Activated naive CD8-positive, alpha-beta T cell (primary cell): ENCODE measurements at regions not wholly inside any gene's neighbourhood (a gene's known extent, or its start where the extent isn't known, plus 50 kb on each side); places are given as distances from the start of the nearest gene placed in this dataset.

Source experiments
- H3K27ac Mint-ChIP-seq: one replicate; pipeline ENCODE4 v1.8.0; 2021; ENCODE audit warnings: mixed read lengths
- H3K27me3 Mint-ChIP-seq: one replicate; pipeline ENCODE4 v1.8.0; 2021; ENCODE audit warnings: mixed read lengths
- H3K36me3 Mint-ChIP-seq: one replicate; pipeline ENCODE4 v1.8.0; 2021; ENCODE audit warnings: mixed read lengths
- H3K4me1 Mint-ChIP-seq: one replicate; pipeline ENCODE4 v1.8.0; 2021; ENCODE audit warnings: low read depth, mixed read lengths
- H3K4me3 Mint-ChIP-seq: one replicate; pipeline ENCODE4 v1.8.0; 2021; ENCODE audit warnings: mild to moderate bottlenecking, mixed read lengths
- H3K9me3 Mint-ChIP-seq: one replicate; pipeline ENCODE4 v1.8.0; 2021; ENCODE audit warnings: low read depth, mixed read lengths

GRCh38 chr22:49284056-49284784 lies 543.5 kb downstream of the BRD1 start:
- Mint-ChIP-seq H3K27ac (no peak overlapping the region), H3K27me3 (peaks cover 18% of the 10 kb centered on the region), H3K4me3 (no peak overlapping the region), H3K4me1 (no peaks in the 10 kb centered on the region), H3K36me3 (no peaks in the 10 kb centered on the region), H3K9me3 (peaks cover 13% of the 10 kb centered on the region)

- Mint-ChIP-seq H3K9me3 (peaks cover 13% of the 10 kb centered on the region), H3K27ac (no peak overlapping the region), H3K36me3 (no peaks in the 10 kb centered on the region), H3K4me1 (no peaks in the 10 kb centered on the region), H3K4me3 (no peak overlapping the region), H3K27me3 (peaks cover 18% of the 10 kb centered on the region)
Observed at GRCh38 chr22:49282596-49282995, 545.1 kb downstream of the BRD1 start.

GRCh38 chr22:49281467-49282340 lies 546.0 kb downstream of the BRD1 start:
- no peak overlapping the region for H3K4me3 Mint-ChIP-seq
- H3K27me3 Mint-ChIP-seq = peaks cover 18% of the 10 kb centered on the region
- no peaks in the 10 kb centered on the region for H3K4me1 Mint-ChIP-seq
- H3K36me3 Mint-ChIP-seq = no peaks in the 10 kb centered on the region
- H3K9me3 Mint-ChIP-seq = peaks cover 13% of the 10 kb centered on the region
- no peak overlapping the region for H3K27ac Mint-ChIP-seq

GRCh38 chr22:49278340-49278739 lies 549.3 kb downstream of the BRD1 start:
- Mint-ChIP-seq H3K27me3 (peaks cover 15% of the 10 kb centered on the region), H3K36me3 (no peaks in the 10 kb centered on the region), H3K4me1 (no peaks in the 10 kb centered on the region), H3K4me3 (no peak overlapping the region), H3K9me3 (peaks cover 13% of the 10 kb centered on the region), H3K27ac (no peak overlapping the region)

GRCh38 chr22:49276567-49276966 lies 551.1 kb downstream of the BRD1 start:
- Mint-ChIP-seq H3K27me3 (peaks cover 10% of the 10 kb centered on the region), H3K4me1 (no peaks in the 10 kb centered on the region), H3K36me3 (no peaks in the 10 kb centered on the region), H3K9me3 (peaks cover 13% of the 10 kb centered on the region), H3K4me3 (no peak overlapping the region), H3K27ac (no peak overlapping the region)

GRCh38 chr22:49274754-49275380 lies 552.8 kb downstream of the BRD1 start:
- no peaks in the 10 kb centered on the region for H3K4me1 Mint-ChIP-seq
- no peaks in the 10 kb centered on the region for H3K36me3 Mint-ChIP-seq
- H3K27ac Mint-ChIP-seq = no peak overlapping the region
- no peak overlapping the region for H3K4me3 Mint-ChIP-seq
- peaks cover 4% of the 10 kb centered on the region for H3K9me3 Mint-ChIP-seq
- H3K27me3 Mint-ChIP-seq = peaks cover 10% of the 10 kb centered on the region

- H3K36me3 Mint-ChIP-seq = no peaks in the 10 kb centered on the region
- H3K4me1 Mint-ChIP-seq = no peaks in the 10 kb centered on the region
- no peak overlapping the region for H3K27ac Mint-ChIP-seq
- no peaks in the 10 kb centered on the region for H3K9me3 Mint-ChIP-seq
- peaks cover 21% of the 10 kb centered on the region for H3K27me3 Mint-ChIP-seq
- no peak overlapping the region for H3K4me3 Mint-ChIP-seq
Observed at GRCh38 chr22:49272546-49273125, 555.0 kb downstream of the BRD1 start.

- H3K4me3 Mint-ChIP-seq = no peak overlapping the region
- H3K4me1 Mint-ChIP-seq = no peaks in the 10 kb centered on the region
- H3K27me3 Mint-ChIP-seq = peaks cover 24% of the 10 kb centered on the region
- H3K36me3 Mint-ChIP-seq = no peaks in the 10 kb centered on the region
- H3K27ac Mint-ChIP-seq = no peak overlapping the region
- H3K9me3 Mint-ChIP-seq = no peaks in the 10 kb centered on the region
Observed at GRCh38 chr22:49271831-49272230, 555.8 kb downstream of the BRD1 start.

GRCh38 chr22:49271369-49271727 lies 556.3 kb downstream of the BRD1 start:
- H3K4me3 Mint-ChIP-seq = no peak overlapping the region
- H3K9me3 Mint-ChIP-seq = no peaks in the 10 kb centered on the region
- H3K27me3 Mint-ChIP-seq = peaks cover 24% of the 10 kb centered on the region
- H3K4me1 Mint-ChIP-seq = no peaks in the 10 kb centered on the region
- H3K27ac Mint-ChIP-seq = no peak overlapping the region
- H3K36me3 Mint-ChIP-seq = no peaks in the 10 kb centered on the region

GRCh38 chr22:49270595-49271368 lies 556.9 kb downstream of the BRD1 start:
- no peaks in the 10 kb centered on the region for H3K4me1 Mint-ChIP-seq
- H3K9me3 Mint-ChIP-seq = no peaks in the 10 kb centered on the region
- H3K36me3 Mint-ChIP-seq = no peaks in the 10 kb centered on the region
- no peak overlapping the region for H3K4me3 Mint-ChIP-seq
- H3K27me3 Mint-ChIP-seq = peaks cover 24% of the 10 kb centered on the region
- no peak overlapping the region for H3K27ac Mint-ChIP-seq

- H3K4me1 Mint-ChIP-seq = no peaks in the 10 kb centered on the region
- no peaks in the 10 kb centered on the region for H3K36me3 Mint-ChIP-seq
- H3K27me3 Mint-ChIP-seq = peaks cover 22% of the 10 kb centered on the region
- no peak overlapping the region for H3K4me3 Mint-ChIP-seq
- H3K27ac Mint-ChIP-seq = no peak overlapping the region
- no peaks in the 10 kb centered on the region for H3K9me3 Mint-ChIP-seq
Observed at GRCh38 chr22:49269928-49270327, 557.7 kb downstream of the BRD1 start.

GRCh38 chr22:49269371-49269770 lies 558.3 kb downstream of the BRD1 start:
- H3K27ac Mint-ChIP-seq = no peak overlapping the region
- H3K36me3 Mint-ChIP-seq = no peaks in the 10 kb centered on the region
- H3K4me1 Mint-ChIP-seq = no peaks in the 10 kb centered on the region
- no peaks in the 10 kb centered on the region for H3K9me3 Mint-ChIP-seq
- no peak overlapping the region for H3K4me3 Mint-ChIP-seq
- H3K27me3 Mint-ChIP-seq = peaks cover 24% of the 10 kb centered on the region

GRCh38 chr22:49268924-49269323 lies 558.7 kb downstream of the BRD1 start:
- Mint-ChIP-seq H3K27ac (no peak overlapping the region), H3K4me3 (no peak overlapping the region), H3K4me1 (no peaks in the 10 kb centered on the region), H3K9me3 (no peaks in the 10 kb centered on the region), H3K36me3 (no peaks in the 10 kb centered on the region), H3K27me3 (peaks cover 25% of the 10 kb centered on the region)

- H3K4me1 Mint-ChIP-seq = no peaks in the 10 kb centered on the region
Observed at GRCh38 chr22:49267996-49268395, 559.7 kb downstream of the BRD1 start.

More at GRCh38 chr22:49267996-49268395, 559.7 kb downstream of the BRD1 start:
- H3K27me3 Mint-ChIP-seq = peaks cover 25% of the 10 kb centered on the region
- no peak overlapping the region for H3K4me3 Mint-ChIP-seq
- H3K27ac Mint-ChIP-seq = no peak overlapping the region
- H3K36me3 Mint-ChIP-seq = no peaks in the 10 kb centered on the region
- H3K9me3 Mint-ChIP-seq = no peaks in the 10 kb centered on the region
